GM21825 (cell line): ENCODE measurements at regions not wholly inside any gene's neighbourhood (a gene's known extent, or its start where the extent isn't known, plus 50 kb on each side); places are given as distances from the start of the nearest gene placed in this dataset.

Source experiments
- ATAC-seq: cut with Tn5 transposase; IDR thresholded peaks from one replicate; pipeline ENCODE4 v1.9.1; 2021; ENCODE audit warnings: mild to moderate bottlenecking, moderate library complexity; ENCODE audit not compliant: unreplicated experiment

DNA sequence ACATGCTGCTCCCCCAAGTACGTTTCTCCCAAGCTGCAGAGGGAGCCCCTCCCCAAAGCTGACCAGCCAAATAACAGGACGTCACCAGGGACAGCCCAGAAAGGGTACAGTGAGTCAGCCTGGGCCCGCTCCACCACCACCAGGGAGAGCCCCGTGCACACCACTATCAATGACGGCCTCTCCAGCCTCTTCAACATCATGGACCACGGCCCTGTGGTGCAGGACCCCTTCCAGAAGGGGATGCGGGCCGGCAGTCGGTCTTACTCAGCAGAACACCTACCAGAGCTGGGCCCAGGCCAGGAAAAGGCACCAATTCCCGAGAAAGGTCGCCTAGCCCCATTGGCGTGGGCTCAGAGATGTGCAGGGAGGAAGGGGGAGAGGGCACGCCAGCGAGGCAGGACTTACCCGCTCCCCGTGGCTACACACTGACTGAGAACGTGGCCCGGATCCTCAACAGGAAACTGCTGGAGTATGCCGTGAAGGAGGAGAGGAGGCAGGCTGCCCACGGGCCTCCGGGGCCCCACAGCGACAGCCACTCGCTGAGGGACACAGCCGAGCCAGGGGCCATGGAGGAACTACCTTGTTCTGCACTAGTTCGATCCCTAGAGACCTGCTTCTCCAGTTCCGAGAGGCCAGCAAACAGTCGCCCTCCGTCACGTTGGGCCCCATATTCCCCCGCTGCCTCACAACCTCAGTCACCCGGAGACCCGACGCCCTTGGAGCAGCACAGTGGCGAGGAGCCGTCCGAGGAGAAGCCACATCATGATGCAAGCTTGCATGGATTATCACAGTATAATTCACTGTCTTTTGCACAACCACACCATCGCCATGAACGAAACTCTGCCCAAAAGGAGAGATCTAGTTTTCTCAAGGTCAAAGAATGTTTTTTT is 815.9 kb upstream of the KLHL1 start:
- no peak for ATAC-seq

DNA sequence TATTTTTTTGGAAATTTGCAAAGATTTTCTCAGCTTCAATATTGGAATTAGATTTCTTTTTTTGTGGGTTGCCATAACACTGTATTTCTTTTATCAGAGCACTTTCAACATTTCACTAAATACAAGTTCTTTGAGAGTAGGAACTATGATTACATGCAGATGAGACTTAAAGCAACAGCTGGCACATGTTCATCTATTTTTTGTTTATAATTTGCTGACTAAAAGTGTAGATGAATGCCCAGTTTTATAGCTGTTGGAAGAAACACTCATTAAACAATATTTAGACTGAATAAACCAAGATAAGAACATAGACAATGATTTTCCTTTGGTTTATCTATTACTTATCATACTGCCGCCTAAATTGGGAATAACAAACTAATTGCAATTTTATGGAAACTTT is 803.0 kb upstream of the KLHL1 start:
- no peak for ATAC-seq

DNA sequence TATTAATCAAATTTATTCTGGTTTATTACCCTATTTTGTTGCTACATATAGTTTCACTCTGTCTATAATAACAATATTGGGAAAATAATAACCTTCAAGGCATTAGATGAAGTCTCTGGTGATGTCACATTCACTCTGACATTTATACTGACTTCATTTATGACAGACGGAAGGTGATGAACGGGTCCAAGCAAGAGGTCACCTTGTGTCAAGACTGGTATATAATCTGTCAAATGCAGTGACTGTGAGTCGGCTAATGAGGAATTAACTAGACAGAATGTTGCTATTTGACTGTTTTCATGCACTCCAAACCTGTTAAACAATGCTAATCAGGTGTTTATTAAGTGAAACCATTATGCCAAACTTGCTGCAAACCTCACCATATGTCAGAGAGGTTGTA is 800.5 kb upstream of the KLHL1 start:
- no peak for ATAC-seq

DNA sequence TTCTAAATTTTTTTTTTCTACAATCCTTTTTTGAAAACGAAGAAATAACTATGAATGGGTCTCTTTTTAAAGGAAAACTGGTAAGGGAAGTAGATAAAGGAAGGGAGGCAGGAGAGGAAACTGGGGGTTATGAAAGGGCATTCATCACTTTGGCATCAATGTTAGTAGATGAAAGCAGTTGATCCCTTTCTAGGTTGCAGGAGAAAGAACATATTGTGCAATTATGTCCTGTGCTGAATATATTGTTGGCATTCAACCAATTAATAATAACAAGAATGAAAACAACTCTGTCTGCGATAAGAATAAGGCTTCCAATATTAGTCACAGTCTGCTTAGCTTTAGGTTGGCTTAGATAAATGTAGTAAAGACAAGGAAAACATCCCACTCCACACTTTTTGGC is 796.8 kb upstream of the KLHL1 start:
- no peak for ATAC-seq

DNA sequence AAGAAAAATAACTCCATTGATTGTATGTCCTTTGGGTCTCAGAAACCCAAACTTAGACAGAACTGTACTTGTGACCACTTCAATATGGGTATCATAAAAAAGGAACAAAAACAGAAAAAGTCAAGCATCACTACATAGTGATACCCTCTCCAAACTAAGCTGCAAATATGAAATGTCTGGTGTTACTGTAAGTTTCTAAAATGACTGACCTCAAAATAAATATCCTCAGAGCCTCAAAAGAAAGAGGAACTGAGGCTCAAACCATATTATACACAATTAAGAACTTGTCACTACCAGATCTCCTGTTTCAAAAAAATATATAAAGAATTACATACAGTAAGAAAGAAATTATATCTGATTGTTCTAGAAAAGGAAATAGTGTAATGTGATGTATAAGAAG is 787.9 kb upstream of the KLHL1 start:
- no peak for ATAC-seq

DNA sequence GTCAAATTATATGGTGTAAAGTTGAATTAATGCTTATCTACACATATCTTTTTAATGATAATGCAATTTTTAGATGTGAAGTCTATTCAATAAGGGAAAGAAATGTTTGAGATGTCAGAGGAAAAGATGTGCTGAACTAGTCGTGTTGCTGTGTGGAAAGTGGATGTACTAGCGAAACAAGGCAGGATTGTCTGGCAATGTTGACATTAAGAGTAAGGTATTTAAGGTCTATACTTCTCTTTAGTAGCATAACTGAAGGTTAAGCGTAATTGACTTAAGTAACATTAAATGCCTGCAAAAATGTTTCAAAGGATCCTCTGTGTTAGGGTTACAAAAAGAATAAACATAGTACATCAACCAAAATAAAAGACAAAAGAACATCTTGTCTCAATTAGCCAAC is 787.3 kb upstream of the KLHL1 start:
- ATAC-seq = no peak

DNA sequence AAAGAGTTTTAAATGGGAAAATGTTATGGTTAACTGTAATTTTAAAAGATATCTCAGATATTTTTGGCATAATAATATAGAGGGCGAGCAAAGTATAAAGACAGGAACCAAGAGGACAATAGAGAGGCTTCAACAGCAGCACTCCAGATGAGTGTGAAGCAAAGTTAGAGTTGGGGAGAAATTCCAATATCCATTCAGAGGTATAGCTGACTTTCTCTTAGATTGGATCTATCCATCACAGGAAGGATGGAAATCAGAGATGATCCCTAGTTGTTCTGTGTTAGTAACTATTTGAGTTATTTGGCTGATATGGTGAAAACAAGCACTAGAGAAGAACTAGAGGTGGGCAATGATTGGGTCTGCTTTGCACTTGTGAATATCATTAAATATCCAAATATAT is 786.0 kb upstream of the KLHL1 start:
- ATAC-seq = no peak

DNA sequence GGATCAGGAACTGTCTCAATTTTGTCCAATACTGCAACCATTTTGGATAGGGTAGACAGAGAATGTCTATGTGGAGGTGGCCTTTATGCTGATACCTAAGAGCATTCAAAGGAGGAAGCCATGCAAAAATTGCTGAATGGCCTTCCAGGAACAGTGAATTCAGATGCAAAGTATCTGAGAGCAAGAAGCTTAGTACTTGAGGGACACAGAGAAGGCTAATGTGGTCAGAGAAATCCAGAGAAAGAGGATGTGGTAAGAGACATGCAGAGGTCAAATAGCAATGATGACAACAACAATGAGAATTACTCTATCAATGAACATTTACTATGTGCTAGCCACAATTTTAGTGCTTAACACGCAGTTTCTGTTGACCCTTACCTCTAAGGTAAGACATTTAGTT is 785.6 kb upstream of the KLHL1 start:
- no peak for ATAC-seq

DNA sequence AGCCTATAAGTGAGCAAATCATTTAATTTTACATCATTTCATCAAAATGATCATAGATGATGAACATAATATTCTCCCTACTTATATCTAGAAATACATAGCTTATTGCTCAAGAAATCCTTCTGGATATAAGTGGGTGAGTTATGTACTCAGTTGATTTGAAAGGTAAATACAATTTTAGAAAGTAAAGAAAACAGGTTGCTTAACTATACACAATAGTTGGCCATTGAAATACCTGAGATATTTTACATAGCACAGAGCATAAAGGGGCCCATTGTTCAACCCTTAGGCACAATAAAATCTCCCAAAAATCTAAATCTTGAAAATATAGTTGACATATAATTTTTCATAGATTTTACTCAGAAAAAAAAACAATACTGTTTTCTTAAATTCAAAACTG is 782.0 kb upstream of the KLHL1 start:
- no peak for ATAC-seq

DNA sequence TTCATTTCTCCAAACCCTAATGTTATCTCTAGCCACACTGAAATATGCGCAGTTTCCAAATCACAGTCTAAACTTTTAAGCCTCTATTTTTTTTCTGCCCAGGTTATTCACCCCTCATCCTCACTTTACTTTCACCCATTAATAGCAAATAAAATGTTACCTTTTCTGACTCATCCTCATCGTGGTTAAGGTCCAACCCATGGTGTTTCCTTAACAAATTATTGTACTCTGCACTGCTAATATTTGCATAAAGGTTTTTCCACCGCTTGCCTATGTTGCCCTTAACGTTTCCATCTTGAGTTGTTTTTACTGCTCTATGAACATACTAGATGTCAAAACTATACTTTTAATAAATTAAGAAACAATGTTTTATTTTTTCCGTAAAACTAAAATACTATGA is 780.9 kb upstream of the KLHL1 start:
- ATAC-seq = no peak

DNA sequence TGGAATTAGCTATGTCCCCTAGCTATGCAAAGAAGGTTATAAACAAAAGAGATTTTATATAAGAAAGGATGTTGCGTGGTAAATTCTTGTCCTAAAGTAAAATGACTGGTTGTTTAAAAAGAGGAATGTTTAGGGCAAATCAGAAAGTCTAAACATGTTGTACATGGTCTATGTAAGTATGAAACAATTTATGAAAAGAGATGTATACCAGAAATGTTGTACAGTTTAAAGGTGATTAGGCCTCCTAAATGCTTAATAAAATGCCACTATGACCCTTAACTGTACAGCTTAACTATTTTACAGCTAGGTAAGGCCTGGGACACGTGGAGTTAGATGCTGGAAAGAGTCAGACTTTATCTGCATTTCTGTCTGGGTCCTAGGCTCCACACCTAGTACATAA is 775.9 kb upstream of the KLHL1 start:
- no peak for ATAC-seq

DNA sequence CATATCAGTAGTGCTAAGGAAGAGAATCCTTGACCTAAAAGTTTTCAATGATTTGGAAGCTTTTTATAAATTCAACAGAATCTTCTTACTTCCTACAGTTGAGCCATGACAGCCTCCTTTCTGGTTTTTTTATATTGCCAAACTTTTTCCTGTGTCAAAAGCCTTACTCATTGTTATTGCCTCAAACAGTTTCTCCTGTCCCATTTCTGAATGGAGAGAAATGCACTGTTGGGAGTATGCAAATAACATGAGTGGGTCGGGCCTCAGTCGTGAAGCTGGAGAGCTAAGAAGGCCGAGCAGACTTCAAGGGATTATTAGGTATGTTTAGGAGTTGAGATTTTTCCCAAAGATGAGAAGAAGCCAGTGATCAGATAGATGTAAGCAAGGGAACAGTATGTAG is 766.4 kb upstream of the KLHL1 start:
- ATAC-seq = no peak

DNA sequence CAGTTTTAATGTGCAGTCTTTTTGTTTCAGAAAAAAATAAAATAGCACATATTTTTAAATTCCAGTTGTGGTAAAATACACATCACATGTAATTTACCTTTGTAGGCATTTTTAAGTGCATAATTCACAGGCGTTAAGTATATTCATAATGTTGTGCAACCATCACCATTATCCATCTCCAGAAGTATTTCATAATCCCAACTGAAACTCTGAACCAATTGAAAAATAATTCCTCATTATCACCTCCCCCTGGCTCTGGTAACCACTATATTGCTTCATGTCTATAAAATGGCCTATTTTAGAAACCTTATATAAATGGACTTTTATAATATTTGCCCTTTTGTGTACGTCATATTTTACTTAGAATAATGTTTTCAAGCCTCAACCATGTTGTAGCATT is 756.5 kb upstream of the KLHL1 start:
- ATAC-seq = no peak

DNA sequence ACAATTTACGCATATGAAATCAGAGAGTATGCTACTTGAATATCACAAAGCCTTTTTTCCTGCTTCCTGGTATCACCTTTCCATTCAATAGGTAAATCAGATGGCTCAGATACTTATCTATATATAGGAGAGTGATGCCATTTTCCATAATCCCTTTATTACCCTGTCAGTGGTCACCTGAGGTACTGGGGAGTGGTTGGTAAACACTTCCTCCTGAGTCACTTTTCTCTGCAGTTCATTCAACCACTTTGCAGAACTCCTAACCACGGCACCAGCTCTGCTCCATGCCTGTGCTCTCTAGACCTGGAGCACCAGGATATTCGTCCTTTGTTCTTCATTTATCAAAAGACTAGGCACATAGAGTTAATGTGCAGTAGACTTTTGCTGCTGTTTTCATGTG is 748.5 kb upstream of the KLHL1 start:
- no peak for ATAC-seq

DNA sequence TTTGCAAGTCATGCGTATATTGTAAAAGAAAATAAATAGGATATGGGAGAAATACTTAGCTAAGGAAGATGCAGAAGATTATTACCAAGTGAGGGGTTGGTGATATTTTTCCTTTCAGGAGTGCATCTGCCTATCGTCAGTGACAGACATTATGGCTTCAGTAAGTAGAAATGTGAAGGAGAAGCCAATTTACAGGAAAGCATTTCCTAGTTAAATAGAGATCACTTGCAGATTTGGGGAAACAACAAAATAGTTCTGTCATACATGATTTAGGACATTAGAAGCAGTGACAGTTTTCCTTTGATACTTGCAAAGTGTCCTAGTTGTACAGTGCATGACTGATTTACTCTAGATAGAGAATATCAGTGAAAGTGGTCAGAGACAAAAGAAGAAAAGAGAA is 747.8 kb upstream of the KLHL1 start:
- ATAC-seq = no peak

DNA sequence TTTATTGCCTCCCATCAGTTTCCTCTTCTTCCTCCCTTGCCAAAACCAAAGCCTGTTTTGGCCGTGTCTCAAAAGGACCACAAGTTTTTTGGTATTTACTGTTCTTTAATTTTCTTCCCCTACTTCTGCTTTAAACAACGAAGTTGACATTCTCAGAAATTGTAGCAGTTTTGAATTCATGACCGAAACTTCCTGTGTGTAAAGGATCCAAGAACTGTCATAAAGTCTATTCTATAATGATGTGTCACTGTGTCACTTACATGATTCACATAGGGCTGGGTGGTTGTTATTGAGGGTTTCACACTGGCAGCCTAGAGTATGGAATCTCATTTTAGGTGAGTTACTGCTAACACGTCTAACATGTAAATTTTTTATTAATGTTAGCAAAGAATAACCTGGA is 741.0 kb upstream of the KLHL1 start:
- ATAC-seq = no peak

DNA sequence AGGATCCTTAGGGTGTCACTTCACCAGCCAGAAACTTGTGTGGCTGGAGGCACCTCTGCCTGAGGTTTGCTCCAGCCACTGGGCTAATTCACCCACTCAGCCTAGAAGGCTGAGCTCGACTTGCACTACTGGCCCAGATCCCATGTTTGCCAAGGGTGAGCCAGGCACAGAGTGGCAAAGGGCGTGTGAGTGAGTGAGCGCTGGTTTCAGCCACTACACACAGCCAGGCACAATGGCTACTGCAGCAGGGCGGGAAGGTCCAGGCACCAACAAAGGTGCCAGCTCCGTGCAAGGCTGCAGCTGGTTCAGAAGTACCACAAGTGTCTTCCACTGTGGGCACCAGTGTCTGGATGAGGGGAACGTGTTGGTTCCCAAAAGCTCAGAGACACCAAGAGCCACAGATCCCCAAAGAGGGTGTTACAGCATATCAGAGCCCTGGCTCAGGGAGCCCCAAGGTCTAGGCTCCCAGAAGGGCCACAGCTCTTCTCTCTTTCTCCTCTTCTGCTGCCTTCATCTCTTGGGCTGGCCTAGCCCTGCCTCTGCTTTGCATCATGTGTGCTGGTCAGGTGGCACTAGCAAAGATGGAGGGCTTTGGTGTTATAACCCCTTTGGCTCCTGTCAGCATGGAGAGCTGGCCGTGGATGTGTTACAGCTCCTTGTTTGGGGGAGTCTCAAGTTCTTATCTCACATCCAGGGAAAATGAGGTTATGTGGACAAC is 736.3 kb upstream of the KLHL1 start:
- no peak for ATAC-seq

DNA sequence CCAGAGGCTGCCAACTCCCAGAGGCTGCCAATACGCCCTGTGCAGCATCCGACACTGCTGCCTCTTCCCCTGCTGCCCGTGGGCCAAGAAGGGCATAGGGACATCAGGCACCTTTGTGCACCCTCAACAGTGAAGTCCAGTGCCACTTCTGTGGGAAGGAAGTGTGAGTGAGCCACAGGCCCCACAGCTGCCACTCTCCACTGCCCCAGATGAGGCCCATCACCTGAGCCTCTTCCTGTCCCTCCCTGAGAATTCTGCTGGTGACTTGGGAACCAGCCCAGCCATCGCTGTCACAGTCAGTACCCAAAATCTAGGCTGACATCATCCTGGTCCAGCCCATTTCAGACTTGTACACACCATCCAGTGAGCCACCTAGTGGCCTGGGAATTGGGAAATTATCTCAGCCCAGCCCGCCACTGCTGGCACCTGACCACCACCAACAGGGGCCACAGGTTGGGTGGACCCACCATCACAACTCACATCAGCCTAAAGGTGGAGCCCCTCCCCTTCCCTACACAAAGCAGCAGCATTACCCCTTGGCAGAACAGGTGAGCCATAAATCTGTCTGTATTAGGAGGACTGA is 733.9 kb upstream of the KLHL1 start:
- ATAC-seq = no peak

DNA sequence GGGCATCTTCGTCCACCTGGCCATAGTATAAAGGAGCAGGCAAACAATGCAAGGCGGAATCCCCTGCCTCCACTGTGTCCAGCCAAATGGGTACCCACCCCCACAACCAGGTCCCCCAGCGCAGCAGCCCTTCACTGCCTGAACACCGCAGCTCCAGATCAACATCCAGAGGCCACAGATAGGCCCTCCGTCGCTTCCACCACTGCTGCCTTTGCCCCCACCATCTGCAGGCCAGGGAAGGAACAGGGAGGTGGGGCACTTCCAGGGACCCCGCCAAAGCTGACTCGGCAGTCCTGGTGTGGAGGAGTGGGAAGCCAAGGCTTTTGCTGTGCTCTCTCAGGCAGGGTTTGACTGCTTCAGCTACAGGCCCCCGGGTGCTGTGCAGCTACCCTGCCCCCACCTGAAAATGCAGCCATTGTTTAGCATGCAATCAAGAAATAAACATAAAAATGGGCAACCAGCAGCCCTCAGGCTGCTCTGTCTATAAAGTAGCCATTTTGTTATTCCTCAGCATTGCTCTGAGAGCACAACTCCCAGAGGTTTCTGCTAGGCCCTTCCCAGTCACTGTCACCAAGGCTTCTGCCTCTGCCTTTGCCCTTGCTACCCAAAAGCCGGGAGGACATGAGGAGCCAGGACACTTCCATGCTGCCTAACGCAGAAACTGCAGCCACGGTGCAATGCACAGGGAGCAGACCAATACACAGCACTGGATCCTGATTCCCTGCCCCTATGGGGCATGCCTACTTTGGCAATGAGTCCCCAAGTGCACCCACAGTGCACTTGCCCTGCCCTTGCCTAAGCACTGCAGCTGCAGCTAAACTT is 733.2 kb upstream of the KLHL1 start:
- no peak for ATAC-seq

DNA sequence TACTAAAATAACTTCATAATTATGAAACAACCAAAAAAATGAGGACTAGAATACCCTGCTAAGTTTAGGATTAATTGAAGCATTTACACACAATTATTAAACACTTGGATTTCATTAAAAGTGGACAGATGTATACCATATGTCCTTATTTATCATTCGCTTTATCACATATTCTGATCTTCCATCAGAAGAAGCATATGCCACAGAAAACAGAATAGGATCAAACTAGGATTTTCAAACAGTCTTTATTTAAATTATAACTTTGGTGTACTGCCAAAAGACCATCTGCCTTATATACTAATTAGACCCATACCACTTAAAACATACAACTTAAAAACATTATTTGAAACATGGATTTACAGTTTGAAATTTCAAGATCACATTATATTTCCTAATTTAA is 727.1 kb upstream of the KLHL1 start:
- no peak for ATAC-seq

DNA sequence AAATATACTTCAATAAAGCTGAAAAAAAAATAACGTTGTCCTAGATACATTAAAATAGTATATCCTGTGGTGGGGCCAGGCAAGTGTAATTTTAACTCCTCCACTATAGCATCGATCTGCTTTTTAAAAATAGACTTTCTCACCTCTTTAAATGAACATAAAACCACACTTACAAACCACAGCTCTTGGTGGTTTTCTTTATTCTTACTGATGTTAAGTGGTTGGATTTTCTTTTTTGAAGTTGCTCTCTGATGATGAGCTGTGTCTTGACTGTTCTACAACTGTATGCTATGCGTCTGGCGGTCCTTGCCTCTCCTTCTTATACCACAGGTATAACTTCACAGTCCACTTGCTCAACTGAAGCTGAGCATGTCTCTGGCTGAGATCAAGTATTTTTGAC is 721.5 kb upstream of the KLHL1 start:
- no peak for ATAC-seq
